HG03097 (cell line): ENCODE measurements at regions not wholly inside any gene's neighbourhood (a gene's known extent, or its start where the extent isn't known, plus 50 kb on each side); places are given as distances from the start of the nearest gene placed in this dataset.

Source experiments
- ATAC-seq: cut with Tn5 transposase; IDR thresholded peaks from one replicate; pipeline ENCODE4 v1.9.1; 2021; ENCODE audit not compliant: unreplicated experiment, low FRiP score

- no peak for ATAC-seq
Observed at GRCh38 chr4:24419181-24420034, 164.9 kb downstream of the DHX15 start.

DNA sequence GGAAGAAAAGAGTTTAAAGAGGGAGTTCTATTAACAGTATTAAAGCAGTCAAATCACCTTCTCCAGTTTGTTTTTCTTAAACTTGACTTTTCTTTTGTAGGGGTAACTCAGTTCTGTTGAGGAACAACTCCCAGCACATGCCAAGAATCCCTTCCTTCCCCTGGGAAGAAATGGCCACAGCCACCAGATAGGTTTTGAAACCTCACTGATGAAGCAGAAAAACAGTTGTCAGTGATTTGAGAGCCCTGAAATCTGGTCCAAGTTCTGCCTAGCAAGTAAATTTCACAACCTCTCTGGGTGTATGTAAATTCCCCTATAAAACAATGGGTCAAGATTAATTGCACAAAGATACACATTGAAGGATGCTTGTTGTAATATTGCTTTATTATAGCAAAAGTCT, 167.1 kb downstream of the DHX15 start:
- no peak for ATAC-seq

DNA sequence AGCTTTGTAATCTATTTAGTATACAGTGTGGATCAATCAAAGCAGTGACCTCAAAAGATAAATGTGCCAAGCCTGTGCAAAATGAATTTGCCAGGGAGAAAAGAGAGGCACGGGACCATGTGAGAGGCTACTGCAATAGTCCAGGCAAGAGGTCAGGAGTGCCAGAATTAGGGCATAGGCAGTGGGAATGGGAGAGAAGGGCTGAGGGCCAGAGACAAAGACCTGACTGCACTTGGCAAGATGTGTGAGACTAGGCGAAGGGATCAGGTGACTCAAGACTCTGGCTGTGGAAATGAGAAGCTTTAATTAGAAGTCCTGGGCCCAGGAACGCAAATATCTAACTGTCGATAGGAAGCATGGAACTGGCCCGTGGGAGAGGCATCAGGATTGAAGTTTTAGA, 168.1 kb downstream of the DHX15 start:
- no peak for ATAC-seq

GRCh38 chr4:24413311-24413784, 171.0 kb downstream of the DHX15 start:
- ATAC-seq = no peak

GRCh38 chr4:24411806-24412205, 172.5 kb downstream of the DHX15 start:
- no peak for ATAC-seq

- no peak for ATAC-seq
Observed at GRCh38 chr4:24411299-24411698, 173.1 kb downstream of the DHX15 start.

DNA sequence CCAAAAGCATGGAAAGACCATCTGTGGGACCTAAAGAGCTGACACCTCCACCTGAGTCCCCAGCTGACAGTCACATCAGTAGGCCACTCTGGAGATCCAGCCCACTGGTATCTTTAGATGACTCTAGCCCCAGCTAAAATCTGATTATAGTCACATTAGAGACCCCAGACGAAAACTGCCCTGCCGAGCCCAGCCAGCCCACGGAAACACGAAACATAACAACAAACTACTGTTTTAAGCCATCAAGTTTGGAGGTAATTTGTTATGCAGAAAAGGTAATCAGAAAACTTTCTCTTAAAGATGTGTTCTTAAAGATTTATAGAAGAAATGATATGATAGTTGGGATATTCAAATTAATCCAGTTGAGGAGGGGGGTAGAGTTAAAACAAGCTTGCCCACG, 175.7 kb downstream of the DHX15 start:
- no peak for ATAC-seq

- ATAC-seq = no peak
Observed at GRCh38 chr4:24405926-24406325, 178.4 kb downstream of the DHX15 start.

DNA sequence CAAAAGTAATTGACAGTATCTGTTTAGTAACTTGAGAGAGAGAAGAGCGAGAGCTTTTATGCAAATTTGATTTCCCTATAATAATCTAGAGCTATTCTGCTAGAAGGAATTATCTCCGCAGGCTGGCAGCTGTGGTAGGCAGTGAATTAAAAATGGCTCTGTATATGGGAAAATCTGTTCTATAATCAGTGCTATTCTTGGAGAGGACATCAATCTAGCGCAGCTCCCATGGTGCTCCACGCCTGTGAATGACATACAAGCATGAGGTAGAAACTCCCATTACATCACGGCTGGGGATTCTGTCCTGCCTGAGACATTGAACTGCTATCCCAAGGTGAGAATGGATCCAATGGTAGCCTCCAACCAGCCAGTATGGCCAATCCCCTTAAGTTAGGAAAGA, 179.0 kb downstream of the DHX15 start:
- ATAC-seq = no peak

GRCh38 chr4:24404281-24404680, 180.1 kb downstream of the DHX15 start:
- no peak for ATAC-seq

GRCh38 chr4:24403265-24403664, 181.1 kb downstream of the DHX15 start:
- ATAC-seq = no peak

DNA sequence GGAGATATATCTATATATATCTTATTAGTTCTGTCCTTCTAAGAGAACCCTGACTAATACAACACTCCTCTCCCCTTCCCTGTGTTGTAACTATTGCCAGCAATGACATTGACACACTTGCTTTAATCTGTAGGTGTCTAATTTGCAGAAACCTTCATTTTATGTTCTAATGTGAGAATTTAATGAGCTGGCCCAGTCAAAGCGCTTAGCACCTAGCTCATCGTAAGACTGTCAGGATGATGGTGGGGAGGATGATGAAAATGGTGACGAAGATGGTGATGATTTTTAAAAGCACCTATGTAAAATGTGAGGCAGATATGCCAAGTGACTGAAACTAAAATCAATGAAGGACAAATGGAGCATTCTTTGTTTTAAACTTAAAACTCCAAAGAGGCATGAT, 183.8 kb downstream of the DHX15 start:
- ATAC-seq = no peak

GRCh38 chr4:24396988-24397387, 187.4 kb downstream of the DHX15 start:
- no peak for ATAC-seq

DNA sequence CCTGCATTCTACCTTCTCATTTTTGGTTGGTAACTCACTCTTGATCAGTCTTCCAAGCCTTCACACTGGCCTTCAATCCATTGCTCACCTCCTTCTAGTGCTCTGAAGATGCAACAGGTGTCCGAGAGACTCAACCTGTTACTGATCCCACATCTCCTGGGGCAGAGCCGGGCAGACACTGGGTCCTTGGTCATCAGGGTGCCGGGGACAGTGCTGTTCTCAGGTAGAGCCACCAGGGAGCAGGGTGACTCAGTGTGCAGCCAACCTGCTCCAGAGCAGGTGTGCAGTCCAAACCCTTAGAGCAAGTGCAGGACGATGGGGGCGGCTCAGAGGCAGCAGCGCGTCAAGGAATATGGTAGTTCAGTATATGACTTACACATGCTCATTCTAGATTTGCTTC, 188.4 kb downstream of the DHX15 start:
- ATAC-seq = no peak

- no peak for ATAC-seq
Observed at GRCh38 chr4:24394041-24394440, 190.3 kb downstream of the DHX15 start.

DNA sequence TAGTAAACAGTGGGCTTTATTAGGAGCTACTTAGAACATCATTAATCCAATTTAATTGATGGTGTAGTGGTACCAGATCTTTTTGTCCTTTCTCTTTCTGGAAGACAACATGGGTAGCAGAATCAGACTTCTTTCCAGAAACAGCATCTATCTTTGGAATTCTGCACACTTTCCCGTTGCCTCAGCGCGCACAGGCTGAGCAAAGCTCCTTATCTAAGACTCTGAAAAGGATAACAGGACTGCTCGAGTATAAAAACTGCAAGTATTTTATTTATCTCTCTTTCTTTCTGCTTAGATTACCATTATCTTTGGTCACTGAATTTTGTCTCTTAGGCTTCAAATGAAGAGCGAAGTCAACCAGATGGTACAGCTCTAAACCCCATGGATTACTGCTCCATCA, 191.7 kb downstream of the DHX15 start:
- ATAC-seq = no peak

GRCh38 chr4:24382381-24382780, 202.0 kb downstream of the DHX15 start:
- ATAC-seq = peak; percentile 99

GRCh38 chr4:24380957-24381665, 203.2 kb downstream of the DHX15 start:
- no peak for ATAC-seq

DNA sequence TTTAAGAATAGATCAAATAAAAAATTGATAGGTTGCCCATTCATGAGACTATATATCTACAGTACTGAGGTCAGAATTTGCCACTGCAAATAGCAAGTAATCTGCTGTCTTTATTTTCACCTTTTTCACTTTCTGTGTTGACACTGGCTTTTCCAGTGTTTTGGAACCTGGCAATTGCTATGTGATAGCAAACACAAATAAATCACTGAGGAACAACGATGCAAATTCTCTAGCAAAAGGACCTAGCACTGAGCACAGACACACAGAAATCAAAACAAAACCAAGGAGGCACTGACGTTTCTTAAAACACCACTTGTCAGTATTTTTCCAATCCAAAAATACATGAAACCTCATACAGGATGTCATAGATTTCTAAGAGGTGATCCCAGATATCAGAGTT, 210.7 kb downstream of the DHX15 start:
- ATAC-seq = no peak

DNA sequence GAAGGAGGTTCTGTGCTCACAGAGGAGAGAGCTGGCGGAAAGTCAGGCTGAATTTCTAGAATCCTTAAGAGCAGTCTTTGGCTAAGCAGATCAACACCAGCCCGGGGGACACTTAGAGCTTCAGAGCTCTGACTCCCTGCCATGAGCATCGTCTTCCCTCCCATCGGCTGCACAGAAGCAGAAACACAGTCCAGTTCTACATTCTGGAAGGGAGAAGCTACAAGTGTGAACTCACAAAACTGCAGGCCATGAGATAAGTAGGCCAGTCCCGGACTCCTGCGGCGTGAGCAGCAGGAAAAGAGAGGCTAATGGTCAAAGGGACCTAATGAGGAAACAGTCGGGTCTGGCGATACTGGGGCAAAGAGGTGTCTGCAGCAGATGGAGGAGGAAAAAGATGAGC, 211.5 kb downstream of the DHX15 start:
- no peak for ATAC-seq

DNA sequence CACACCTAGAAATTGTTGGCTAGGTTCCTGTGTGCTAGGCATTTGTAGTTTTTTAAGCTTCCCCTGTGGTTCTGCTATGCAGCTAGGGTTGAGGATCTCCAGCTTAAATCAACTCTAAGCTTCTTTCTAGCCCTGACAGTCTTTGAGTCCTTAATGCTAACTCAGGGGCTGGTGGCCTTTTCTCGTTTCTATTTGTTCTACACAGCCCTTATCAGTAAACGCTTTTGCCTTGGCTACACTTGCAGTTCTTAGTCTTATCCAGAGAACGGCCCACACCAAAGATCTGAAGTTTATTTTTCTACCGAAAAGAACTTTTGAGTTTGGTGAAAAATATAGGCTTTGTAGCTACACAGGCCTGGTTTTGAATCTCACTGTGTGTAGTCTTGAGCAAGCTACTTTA, 212.0 kb downstream of the DHX15 start:
- ATAC-seq = no peak

DNA sequence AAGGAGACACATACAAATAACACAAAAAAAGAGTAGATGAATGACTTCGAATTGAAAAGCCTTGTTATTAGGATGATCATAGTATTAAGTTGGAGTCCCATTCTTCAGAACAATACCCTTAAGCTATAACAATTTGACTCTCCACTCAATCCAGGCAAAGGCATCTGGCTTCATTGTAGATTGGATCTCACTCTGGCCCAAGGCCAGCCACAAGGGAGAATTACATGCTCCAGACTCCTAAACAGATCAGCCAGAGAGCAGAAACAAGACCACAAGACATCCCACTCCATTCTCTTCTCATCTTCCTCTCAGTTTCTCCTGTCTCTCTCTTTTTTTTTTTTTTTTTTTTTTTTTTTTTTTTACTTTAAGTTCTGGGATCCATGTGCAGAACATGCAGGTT, 213.9 kb downstream of the DHX15 start:
- no peak for ATAC-seq
